Suprapubic skin (tissue), 4 donors: ENCODE measurements at regions not wholly inside any gene's neighbourhood (a gene's known extent, or its start where the extent isn't known, plus 50 kb on each side); places are given as distances from the start of the nearest gene placed in this dataset.

Source experiments
- POLR2A ChIP-seq, 2 donors: fragments of 450-650 bp; IDR thresholded peaks; one replicate each; pipeline ENCODE4 v1.6.1; 2017; ENCODE audit warnings: antibody characterized with exemption in 2 of 2, mild to moderate bottlenecking in 2 of 2, moderate library complexity in 2 of 2
- POLR2AphosphoS5 ChIP-seq, 3 donors: sonication (generic); formaldehyde crosslinking; IDR thresholded peaks; one replicate each; pipeline ENCODE4 v1.6.1; 2017; ENCODE audit warnings: antibody characterized with exemption in 3 of 3
- TF ChIP-seq, protein P1 (sequence below), 2 donors: fragments of 200-600 bp in 1 of 2; fragments of 450-650 bp in 1 of 2; sonication (generic) in 1 of 2; IDR thresholded peaks; one replicate each; pipeline ENCODE4 v1.5.1; 2016 to 2019; ENCODE audit warnings: antibody characterized with exemption in 2 of 2, mild to moderate bottlenecking in 1 of 2, moderate library complexity in 1 of 2

GRCh38 chr18:76610933-76611749, 116.1 kb upstream of the ZNF516 start:
- TF ChIP-seq, protein P1, sequence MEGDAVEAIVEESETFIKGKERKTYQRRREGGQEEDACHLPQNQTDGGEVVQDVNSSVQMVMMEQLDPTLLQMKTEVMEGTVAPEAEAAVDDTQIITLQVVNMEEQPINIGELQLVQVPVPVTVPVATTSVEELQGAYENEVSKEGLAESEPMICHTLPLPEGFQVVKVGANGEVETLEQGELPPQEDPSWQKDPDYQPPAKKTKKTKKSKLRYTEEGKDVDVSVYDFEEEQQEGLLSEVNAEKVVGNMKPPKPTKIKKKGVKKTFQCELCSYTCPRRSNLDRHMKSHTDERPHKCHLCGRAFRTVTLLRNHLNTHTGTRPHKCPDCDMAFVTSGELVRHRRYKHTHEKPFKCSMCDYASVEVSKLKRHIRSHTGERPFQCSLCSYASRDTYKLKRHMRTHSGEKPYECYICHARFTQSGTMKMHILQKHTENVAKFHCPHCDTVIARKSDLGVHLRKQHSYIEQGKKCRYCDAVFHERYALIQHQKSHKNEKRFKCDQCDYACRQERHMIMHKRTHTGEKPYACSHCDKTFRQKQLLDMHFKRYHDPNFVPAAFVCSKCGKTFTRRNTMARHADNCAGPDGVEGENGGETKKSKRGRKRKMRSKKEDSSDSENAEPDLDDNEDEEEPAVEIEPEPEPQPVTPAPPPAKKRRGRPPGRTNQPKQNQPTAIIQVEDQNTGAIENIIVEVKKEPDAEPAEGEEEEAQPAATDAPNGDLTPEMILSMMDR (IDR thresholded peaks at IDR 0.05), result no peak
- TF ChIP-seq POLR2AphosphoS5 (IDR thresholded peaks at IDR 0.05), result no peak
- TF ChIP-seq POLR2A (IDR thresholded peaks at IDR 0.05), result no peak
